ENCODE measurements at regions not wholly inside any gene's neighbourhood (a gene's known extent, or its start where the extent isn't known, plus 50 kb on each side); places are given as distances from the start of the nearest gene placed in this dataset.
A peak's percentile ranks its signal among the peaks of the same experiment; 100 is the strongest.

DNA sequence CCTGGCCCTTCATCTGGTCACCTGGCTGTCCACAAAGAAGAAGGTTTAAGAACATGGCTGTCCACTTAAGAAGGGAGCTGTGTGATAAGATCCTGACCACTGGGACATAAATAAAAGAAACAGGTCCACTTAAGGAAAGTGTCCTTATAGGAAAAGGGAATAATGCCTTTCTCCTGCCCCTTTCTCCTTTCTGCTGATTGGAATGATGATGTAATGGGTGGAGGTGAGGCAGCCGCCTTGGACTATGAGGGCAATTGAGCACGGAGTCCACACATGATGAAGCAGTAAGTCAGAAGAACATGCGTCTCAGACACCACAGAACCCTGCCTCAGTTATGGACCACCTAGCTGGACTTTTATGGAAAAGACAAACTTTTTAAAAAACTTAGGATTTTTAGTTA is 401.1 kb downstream of the SHANK2 start:
- DNase-seq (ENCODE audit: low read depth in 4 of 4, low spot score in 3 of 4) = no peak

GRCh38 chr11:70851907-70852306 is 400.5 kb downstream of the SHANK2 start:
- DNase-seq (ENCODE audit: low read depth in 4 of 4, low spot score in 3 of 4) = no peak

GRCh38 chr11:70853068-70853769 is 399.2 kb downstream of the SHANK2 start:
- no peak for DNase-seq (ENCODE audit: low read depth in 4 of 4, low spot score in 3 of 4)

GRCh38 chr11:70853770-70854108 is 398.6 kb downstream of the SHANK2 start:
- DNase-seq (ENCODE audit: low read depth in 4 of 4, low spot score in 3 of 4) = no peak

DNA sequence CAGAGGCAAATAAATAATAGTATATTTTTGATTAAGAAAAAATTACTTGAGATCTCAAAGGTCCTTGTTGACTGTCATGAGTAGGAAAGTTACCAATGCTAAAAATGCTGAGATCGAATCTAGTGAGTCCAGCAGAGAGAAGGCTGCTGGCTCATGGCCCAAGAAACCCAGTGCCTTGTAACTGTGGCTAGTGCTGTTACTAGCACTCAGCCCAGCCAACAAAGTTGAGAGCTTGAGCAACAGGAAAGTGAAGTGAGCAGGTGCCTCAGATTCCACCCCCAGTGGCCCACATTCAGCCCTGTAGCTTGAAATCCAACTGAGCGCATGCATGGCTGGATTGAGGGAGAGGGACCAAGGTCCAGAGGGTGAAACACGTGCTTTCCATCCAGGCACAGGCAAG is 398.2 kb downstream of the SHANK2 start:
- DNase-seq (ENCODE audit: low read depth in 4 of 4, low spot score in 3 of 4) = no peak

DNA sequence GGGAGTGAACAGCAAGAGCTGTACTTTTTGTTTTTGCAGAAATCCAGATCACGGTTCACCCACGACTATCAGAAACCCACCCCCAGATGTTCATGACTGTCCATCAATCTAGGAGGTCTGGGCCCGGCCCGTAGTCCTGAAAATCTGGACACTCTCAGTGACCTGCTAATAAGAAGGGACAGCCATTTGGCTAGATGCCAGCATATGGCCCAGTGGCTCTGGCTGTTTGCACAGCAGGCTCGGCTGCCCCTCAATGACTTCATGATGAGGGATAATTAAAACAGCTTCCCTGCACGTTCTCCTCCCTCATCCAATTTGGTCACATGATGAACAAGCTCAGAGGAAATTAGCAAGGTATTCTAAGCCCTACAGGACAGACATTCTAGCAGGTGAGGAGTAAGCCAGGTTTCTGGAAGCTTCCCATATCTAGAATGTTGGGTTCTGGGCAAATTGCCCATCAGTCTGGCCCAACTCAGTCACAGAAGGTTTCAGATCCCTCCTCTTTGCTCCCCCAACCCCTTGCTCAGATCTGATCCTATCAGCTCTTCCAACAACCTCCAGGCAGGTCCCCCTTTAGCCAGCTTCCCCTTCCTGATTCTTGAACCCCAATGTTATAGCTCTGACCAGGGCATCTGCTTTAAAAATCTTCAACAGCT is 397.3 kb downstream of the SHANK2 start:
- peak; percentile 23 to 61 (median 43) for DNase-seq (ENCODE audit: low read depth in 4 of 4, low spot score in 3 of 4)

DNA sequence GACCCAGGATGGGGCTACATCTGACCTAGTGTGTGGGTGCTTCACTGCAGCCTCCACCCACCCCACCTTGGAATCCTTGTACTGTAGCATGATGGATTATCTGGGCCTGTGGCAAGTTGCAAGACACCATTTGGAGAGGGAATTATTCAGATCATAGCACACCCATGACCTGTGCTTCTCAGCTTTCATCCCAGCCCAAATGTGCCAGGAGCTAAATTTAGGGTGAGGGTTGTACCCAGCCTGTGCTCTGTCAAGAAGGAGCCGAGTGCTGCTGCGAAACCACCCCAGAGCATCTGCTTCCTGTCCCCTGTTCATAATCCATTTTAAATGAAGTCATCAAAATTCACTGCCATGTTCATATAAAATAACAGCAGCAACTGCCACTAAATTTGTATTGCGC is 394.5 kb downstream of the SHANK2 start:
- DNase-seq (ENCODE audit: low read depth in 4 of 4, low spot score in 3 of 4) = no peak

- DNase-seq (ENCODE audit: low read depth in 4 of 4, low spot score in 3 of 4) = no peak
Observed at GRCh38 chr11:70859180-70859579, 393.2 kb downstream of the SHANK2 start.

GRCh38 chr11:70860888-70861287 is 391.5 kb downstream of the SHANK2 start:
- no peak for DNase-seq (ENCODE audit: low read depth in 4 of 4, low spot score in 3 of 4)

DNA sequence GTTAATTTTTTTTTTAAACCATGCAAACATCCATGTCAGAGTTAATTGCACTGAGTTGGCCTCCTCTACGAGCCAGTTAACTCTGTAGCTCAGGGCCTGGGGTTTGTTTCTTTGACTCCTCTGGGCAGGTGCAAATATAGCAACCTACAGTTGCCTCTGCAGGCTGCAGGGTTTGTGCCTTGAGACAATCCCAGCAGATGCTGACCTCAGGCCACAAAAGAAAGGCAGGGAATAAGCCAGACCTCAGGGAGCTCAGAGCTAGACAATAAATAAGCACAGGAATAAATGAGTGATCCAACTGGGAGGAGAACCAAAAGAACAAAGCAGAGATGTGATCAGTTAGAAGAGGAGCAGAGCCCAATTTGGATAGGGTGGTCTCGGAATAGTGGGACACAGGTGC is 390.8 kb downstream of the SHANK2 start:
- DNase-seq (ENCODE audit: low read depth in 4 of 4, low spot score in 3 of 4) = no peak

DNA sequence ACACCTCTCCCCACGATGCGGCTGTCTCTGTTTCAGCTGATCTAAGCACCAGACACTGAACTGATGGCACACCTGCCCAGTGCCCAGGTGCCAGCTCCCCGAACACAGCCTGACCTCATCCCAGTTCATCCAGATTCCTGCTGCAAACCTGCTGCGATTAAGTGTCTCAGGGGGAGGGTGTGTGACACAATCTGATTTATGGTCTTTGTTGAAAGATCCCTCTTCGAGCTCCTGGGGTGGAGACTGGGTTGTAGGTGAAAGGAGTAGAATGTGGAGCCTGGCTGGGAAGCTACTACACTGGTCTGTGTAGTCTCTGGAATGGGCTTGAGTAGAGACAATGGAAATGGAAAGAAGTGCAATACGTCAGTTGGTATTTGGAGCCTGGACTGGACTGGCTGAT is 390.3 kb downstream of the SHANK2 start:
- DNase-seq (ENCODE audit: low read depth in 4 of 4, low spot score in 3 of 4) = no peak

DNA sequence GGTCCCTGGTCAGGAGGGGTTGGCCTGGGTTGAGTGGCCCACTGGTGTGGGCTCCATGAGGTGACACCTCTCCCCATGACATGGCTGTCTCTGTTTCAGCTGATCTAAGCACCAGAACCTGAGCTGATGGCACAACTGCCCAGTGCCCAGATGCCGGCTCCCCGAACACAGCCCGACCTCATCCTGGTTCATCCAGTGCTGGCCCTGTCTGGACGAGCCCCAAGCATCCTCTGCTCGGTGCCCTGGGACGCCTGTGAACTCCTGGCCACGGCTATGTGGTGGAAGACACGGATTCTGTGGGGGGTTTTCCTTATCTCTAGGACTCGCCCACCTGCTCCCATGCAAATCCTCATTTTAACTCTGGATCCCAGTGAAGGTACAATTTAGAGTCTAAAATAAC is 389.2 kb downstream of the SHANK2 start:
- DNase-seq (ENCODE audit: low read depth in 4 of 4, low spot score in 3 of 4) = no peak

DNA sequence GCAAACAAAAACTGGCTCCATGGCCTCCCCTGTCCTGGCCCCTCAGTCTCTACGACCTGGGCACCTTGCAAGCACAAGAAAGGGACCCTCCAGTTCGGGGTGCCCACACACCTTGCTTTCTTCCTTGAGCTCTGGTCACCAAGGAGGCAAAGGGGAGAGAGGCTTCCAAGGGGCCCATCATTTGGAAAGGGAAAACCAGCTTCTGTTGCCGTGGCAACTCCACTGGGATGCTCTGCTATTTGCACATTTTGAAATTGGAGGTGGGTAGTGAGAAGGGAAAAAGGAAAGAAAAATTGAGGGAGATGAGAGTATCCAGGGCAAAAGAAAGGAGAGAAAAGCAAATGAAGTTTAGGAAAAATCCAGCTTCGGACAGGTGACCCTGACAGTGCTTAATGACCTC is 388.4 kb downstream of the SHANK2 start:
- DNase-seq (ENCODE audit: low read depth in 4 of 4, low spot score in 3 of 4) = no peak

DNA sequence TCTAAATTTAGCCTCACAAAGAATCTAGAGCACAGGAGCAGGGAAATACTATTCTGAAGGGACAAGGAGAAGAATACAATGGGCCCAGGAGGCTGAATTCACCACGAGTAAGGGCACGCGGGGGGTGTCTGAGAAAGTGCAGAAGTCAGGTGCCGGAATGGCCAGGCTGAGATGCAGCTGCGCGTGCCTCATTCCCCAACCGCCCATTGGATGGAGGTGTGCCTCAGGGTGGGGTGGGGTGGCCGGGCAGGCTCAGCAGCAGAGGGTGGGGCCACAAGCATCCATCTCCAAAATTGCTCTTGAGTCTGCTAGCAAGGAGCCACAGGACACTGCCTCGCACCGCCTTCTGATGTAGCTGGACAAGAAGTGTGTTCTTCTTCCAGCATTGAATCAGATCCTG is 387.0 kb downstream of the SHANK2 start:
- DNase-seq (ENCODE audit: low read depth in 4 of 4, low spot score in 3 of 4) = no peak

GRCh38 chr11:70866834-70867233 is 385.5 kb downstream of the SHANK2 start:
- no peak for DNase-seq (ENCODE audit: low read depth in 4 of 4, low spot score in 3 of 4)

GRCh38 chr11:70867281-70868047 is 384.9 kb downstream of the SHANK2 start:
- DNase-seq (ENCODE audit: low read depth in 4 of 4, low spot score in 3 of 4) = no peak

DNA sequence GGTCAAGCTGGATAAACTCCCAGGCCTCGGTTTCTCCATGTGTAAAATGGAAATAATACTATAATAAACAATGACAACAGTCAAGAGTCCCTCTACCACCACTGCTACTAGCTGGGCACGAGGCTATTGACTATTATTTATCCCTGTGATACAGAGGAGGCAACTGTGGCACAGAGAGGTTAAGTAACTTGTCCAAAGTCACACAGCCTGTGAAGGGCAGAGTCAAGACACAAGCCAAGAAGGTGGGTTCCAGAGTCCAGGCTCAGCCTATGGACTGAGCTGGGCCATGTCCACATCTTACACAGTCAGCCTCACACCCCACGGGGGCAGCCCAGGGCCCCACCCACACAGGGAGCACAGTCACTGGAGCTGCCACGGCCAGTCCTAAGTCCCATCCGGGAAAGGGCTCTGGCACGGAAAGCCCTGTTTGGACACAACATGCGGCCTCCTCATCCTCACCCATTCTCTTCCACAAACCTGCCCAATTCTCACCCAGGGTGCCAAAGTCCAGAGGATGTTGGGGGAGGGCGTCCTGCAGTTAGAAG is 384.0 kb downstream of the SHANK2 start:
- no peak for DNase-seq (ENCODE audit: low read depth in 4 of 4, low spot score in 3 of 4)

DNA sequence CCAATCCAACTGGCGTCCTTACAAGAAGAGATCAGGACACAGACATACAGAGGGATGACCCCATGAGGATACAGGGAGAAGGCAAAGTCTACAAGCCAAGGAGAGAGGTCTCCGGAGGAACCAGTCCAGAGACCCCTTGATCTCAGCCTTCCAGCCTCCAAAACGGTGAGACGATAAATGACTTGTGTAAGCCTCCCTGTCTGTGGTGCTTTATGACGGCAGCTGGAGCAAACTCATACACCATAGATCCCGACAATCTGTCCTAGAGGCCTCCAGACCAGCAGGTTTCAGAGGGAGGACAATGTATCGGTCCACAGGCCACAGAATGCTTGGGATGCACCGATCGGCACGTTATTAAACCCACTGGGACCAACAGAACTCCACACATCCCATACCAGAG is 383.3 kb downstream of the SHANK2 start:
- DNase-seq (ENCODE audit: low read depth in 4 of 4, low spot score in 3 of 4) = no peak

GRCh38 chr11:70871881-70872280 is 380.5 kb downstream of the SHANK2 start:
- DNase-seq (ENCODE audit: low read depth in 4 of 4, low spot score in 3 of 4) = no peak

- no peak for DNase-seq (ENCODE audit: low read depth in 4 of 4, low spot score in 3 of 4)
Observed at GRCh38 chr11:70872299-70872698, 380.1 kb downstream of the SHANK2 start.

DNA sequence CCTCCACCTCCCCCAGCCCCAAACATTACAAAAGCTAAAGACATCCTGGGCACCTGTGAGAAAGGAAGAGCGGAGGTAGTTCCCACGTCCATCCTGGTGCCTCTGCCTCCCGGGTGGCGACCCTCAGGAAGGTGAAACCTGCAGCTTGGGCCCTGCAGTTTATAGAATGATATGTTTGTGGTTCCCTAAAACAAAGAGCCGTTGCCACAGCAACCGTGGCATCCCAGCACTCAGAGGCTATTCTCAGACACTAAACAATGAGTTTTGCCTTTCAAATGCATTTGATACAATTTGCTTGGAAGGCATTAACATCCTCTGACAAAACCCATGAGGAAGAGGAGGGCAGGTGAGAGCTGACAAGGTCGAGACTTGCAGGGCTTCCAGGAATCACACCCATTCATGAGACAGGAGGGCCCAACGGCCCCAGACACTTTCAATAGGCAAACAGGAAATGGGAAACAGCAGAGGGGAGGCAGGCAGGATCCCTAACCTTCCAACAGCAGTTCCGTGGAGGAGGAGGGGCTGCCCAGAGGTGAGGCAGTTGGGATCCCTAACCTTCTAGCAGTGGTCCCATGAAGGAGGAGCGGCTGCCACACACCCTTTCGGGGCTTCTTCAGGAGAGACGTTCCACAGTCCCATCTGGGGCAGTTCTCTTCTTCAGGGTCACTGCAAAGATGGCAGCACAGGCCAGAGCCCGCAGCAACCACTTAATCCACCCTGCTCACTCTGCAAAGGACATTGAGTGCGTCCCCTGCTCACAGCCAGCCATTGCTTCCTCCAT is 379.2 kb downstream of the SHANK2 start:
- no peak for DNase-seq (ENCODE audit: low read depth in 4 of 4, low spot score in 3 of 4)

Measured in left renal pelvis (tissue), 4 donors.